Ishikawa (cell line): ENCODE measurements at regions not wholly inside any gene's neighbourhood (a gene's known extent, or its start where the extent isn't known, plus 50 kb on each side); places are given as distances from the start of the nearest gene placed in this dataset.

Source experiments
- CEBPB ChIP-seq: IDR thresholded peaks from 2 replicates; pipeline ENCODE4 v1.6.1; 2012
- CREB1 ChIP-seq: IDR thresholded peaks from 2 replicates; pipeline ENCODE4 v1.6.1; 2012; ENCODE audit warnings: low read depth
- EGR1 ChIP-seq: IDR thresholded peaks from 2 replicates; pipeline ENCODE4 v1.6.1; 2012
- EP300 ChIP-seq: IDR thresholded peaks from 2 replicates; pipeline ENCODE4 v1.6.1; 2012; ENCODE audit warnings: borderline replicate concordance
- FOXM1 ChIP-seq: IDR thresholded peaks from 2 replicates; pipeline ENCODE4 v1.6.1; 2012; ENCODE audit warnings: low read depth, borderline replicate concordance
- NFIC ChIP-seq: IDR thresholded peaks from 2 replicates; pipeline ENCODE4 v1.6.1; 2012
- RAD21 ChIP-seq: IDR thresholded peaks from 2 replicates; pipeline ENCODE4 v1.6.1; 2012; ENCODE audit warnings: low read depth
- TAF1 ChIP-seq: IDR thresholded peaks from 2 replicates; pipeline ENCODE4 v1.6.1; 2012; ENCODE audit warnings: low read depth, mild to moderate bottlenecking
- TCF12 ChIP-seq: IDR thresholded peaks from 2 replicates; pipeline ENCODE4 v1.6.1; 2012; ENCODE audit warnings: low read depth
- TEAD4 ChIP-seq: IDR thresholded peaks from 2 replicates; pipeline ENCODE4 v1.6.1; 2012
- YY1 ChIP-seq: IDR thresholded peaks from 2 replicates; pipeline ENCODE4 v1.6.1; 2012; ENCODE audit warnings: low read depth
- ZBTB7A ChIP-seq: IDR thresholded peaks from 2 replicates; pipeline ENCODE4 v1.6.1; 2012; ENCODE audit warnings: low read depth
- TF ChIP-seq, protein P1 (sequence below): IDR thresholded peaks from 2 replicates; pipeline ENCODE4 v1.6.1; 2012
- TF ChIP-seq, protein P2 (sequence below): IDR thresholded peaks from 2 replicates; pipeline ENCODE4 v1.6.1; 2012
- TF ChIP-seq, protein P3 (sequence below): IDR thresholded peaks from 2 replicates; pipeline ENCODE4 v1.6.1; 2012; ENCODE audit warnings: low read depth, mild to moderate bottlenecking

DNA sequence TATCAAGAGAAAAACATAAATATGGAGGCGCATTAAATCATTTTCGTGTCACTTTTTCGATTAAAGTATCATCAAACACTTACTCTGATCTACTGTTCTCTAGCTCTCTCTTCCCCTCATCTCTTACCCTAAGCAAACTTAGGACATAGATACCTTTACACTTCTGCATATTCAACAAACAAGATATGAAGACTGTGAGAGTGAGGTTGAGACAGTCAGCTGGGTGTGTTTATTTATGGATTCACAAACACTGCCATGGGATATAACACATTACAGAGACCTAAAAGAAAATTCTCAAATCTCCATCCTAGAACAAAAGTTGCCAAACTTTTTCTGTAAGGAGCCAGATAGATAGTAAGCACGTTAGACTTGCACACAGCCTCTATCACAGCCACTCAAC, 85.2 kb upstream of the ZNF385D start:
- TF ChIP-seq, protein P1, sequence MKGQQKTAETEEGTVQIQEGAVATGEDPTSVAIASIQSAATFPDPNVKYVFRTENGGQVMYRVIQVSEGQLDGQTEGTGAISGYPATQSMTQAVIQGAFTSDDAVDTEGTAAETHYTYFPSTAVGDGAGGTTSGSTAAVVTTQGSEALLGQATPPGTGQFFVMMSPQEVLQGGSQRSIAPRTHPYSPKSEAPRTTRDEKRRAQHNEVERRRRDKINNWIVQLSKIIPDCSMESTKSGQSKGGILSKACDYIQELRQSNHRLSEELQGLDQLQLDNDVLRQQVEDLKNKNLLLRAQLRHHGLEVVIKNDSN, result no peak
- no peak for TF ChIP-seq TCF12
- no peak for TF ChIP-seq CREB1
- TF ChIP-seq, protein P2, sequence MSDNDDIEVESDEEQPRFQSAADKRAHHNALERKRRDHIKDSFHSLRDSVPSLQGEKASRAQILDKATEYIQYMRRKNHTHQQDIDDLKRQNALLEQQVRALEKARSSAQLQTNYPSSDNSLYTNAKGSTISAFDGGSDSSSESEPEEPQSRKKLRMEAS, result no peak
- TF ChIP-seq TEAD4, result no peak

DNA sequence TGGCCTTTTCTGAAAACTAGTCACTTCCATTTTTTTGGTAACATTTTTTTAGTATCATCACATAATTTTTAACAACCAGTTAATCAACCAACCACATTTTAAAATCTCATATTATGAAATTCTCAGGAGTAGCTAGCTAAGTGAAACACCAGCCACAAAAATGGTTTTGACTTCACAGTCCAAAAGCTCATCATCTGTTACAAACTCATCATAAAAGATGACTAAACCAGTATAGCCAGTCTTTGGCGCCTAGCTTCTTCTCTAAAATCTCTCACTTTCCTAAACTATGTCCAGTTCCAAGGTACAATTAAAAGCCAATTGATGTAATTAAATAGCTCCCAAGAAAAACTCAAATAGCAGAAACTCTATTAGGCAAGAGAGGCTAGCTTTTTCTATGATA, 88.2 kb upstream of the ZNF385D start:
- no peak for TF ChIP-seq CREB1
- no peak for TF ChIP-seq EP300
- no peak for TF ChIP-seq FOXM1
- no peak for TF ChIP-seq TEAD4
- TF ChIP-seq NFIC, result no peak
- TF ChIP-seq, protein P2, result no peak
- TF ChIP-seq EGR1, result no peak
- TF ChIP-seq TCF12, result no peak
- TF ChIP-seq RAD21, result no peak
- no peak for TF ChIP-seq YY1
- TF ChIP-seq, protein P3, sequence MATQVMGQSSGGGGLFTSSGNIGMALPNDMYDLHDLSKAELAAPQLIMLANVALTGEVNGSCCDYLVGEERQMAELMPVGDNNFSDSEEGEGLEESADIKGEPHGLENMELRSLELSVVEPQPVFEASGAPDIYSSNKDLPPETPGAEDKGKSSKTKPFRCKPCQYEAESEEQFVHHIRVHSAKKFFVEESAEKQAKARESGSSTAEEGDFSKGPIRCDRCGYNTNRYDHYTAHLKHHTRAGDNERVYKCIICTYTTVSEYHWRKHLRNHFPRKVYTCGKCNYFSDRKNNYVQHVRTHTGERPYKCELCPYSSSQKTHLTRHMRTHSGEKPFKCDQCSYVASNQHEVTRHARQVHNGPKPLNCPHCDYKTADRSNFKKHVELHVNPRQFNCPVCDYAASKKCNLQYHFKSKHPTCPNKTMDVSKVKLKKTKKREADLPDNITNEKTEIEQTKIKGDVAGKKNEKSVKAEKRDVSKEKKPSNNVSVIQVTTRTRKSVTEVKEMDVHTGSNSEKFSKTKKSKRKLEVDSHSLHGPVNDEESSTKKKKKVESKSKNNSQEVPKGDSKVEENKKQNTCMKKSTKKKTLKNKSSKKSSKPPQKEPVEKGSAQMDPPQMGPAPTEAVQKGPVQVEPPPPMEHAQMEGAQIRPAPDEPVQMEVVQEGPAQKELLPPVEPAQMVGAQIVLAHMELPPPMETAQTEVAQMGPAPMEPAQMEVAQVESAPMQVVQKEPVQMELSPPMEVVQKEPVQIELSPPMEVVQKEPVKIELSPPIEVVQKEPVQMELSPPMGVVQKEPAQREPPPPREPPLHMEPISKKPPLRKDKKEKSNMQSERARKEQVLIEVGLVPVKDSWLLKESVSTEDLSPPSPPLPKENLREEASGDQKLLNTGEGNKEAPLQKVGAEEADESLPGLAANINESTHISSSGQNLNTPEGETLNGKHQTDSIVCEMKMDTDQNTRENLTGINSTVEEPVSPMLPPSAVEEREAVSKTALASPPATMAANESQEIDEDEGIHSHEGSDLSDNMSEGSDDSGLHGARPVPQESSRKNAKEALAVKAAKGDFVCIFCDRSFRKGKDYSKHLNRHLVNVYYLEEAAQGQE, result no peak

DNA sequence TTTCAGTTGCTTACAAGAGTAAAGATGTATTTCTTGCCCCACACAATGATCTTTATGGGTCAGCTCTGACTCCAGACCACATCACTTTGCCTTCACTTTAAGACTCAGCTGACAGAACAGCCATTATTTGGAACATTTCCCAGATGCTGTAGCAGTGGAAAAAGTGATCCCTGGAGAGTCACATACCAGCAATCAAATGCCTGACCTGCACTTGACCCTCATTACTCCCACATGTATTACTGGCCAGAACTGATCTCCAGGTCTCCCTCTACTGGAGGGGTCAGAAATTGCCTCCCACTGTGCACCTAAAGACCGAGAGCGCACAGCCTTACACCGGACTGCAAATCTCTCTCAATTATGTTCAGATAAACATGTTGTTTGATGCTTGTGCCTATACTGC, 88.6 kb upstream of the ZNF385D start:
- TF ChIP-seq, protein P1, result no peak
- no peak for TF ChIP-seq CEBPB
- no peak for TF ChIP-seq YY1
- no peak for TF ChIP-seq CREB1
- no peak for TF ChIP-seq TAF1
- TF ChIP-seq EGR1, result no peak
- TF ChIP-seq RAD21, result no peak
- no peak for TF ChIP-seq ZBTB7A
- TF ChIP-seq, protein P3, result no peak
- no peak for TF ChIP-seq TEAD4
- TF ChIP-seq TCF12, result no peak

DNA sequence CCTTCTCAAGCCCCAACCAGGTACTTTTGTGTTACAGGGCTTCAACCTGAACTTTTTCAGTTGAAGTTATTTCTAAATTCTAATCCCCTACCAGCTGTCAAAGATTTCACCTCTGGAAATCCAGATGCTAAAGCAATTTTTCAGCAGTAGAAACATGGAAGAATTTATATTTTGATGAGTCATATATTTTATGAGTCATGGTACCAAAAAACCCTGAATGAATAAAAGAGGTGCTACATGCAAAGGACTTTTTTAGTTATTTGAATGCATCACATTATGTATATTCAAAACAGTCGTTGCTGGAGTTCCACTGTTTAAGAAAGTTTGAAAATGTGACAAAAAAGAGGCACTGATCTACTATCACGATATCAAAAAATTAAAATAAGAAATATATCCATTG, 96.0 kb upstream of the ZNF385D start:
- no peak for TF ChIP-seq RAD21
- TF ChIP-seq EGR1, result no peak
- TF ChIP-seq CEBPB, result no peak
- TF ChIP-seq TAF1, result no peak
- TF ChIP-seq EP300, result no peak
- TF ChIP-seq YY1, result no peak

DNA sequence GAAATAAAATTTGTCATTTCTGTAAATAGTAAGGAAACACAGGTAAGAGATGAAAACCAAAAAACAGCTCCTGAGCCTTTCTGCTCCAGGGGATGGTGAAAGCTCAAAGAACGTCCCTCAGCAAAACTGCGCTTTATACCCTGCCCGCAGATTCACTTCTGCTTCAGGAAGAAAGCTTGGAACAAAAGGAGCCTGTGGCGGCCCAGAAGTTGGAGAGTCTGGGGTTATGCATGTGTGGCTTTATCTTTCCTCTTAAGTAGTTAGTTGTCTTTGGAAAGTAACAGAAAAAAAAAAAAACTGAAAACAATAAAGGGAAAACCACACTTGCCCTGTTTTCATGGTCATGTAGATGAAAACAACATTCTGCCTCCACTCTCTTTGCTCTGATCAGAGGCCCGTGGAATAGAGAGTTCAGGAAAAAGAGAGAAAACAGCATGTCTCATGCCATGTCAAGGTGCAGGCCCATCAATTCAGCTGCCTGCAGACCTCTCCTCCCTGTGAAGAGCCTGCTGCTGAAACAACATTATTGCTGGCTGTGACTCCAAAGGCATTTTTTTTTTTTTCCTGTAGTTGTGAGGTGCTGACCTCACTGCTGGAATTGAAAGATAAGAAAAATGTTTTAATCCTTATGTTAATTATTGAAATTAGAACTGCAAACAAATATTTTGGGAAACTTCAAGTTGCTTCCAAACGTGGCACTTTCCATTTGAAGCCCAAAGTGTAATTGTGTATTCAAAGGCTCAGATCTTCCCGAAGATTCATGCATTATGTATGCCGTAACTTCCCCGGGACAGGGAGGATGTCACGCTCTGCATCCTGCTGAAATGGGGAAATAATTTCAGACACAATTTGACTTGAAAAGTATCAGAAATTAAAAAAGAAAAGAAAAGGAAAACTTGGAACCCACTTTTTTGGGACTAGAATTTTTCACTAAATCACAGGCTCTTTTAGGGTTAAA, 108.4 kb upstream of the ZNF385D start:
- TF ChIP-seq TEAD4 (no peak), YY1 (no peak), TCF12 (no peak), RAD21 (no peak), FOXM1 (no peak), CEBPB (no peak), ZBTB7A (no peak), TAF1 (no peak), EP300 (no peak), CREB1 (no peak)
- TF ChIP-seq, protein P1, result no peak
- TF ChIP-seq, protein P2, result no peak
- TF ChIP-seq, protein P3, result no peak
